OCI-LY1 (cell line): ENCODE measurements at regions not wholly inside any gene's neighbourhood (a gene's known extent, or its start where the extent isn't known, plus 50 kb on each side); places are given as distances from the start of the nearest gene placed in this dataset.

Source experiments
- H2AFZ ChIP-seq: fragments of 200-600 bp; sonication (generic), shearing (Covaris generic); 2 replicates; pipeline ENCODE4 v1.6.0; 2014; ENCODE audit warnings: antibody characterized with exemption, mild to moderate bottlenecking, low read length
- H3F3A ChIP-seq: fragments of 200-600 bp; sonication (generic), shearing (Covaris generic); 2 replicates; pipeline ENCODE4 v1.6.0; 2014; ENCODE audit warnings: mild to moderate bottlenecking, antibody characterized with exemption, low read length, moderate library complexity; ENCODE audit not compliant: insufficient read depth
- H3K27ac ChIP-seq: fragments of 200-600 bp; sonication (generic); 2 replicates; pipeline ENCODE4 v1.5.1; 2014; ENCODE audit warnings: low read length, mixed run types, mild to moderate bottlenecking, low read depth; ENCODE audit not compliant: poor library complexity, severe bottlenecking
- H3K27me3 ChIP-seq: fragments of 200-600 bp; sonication (generic); 2 replicates; pipeline ENCODE4 v1.6.0; 2014; ENCODE audit warnings: antibody characterized with exemption, mild to moderate bottlenecking, low read length, moderate library complexity; ENCODE audit not compliant: insufficient read depth
- H3K36me3 ChIP-seq: fragments of 200-600 bp; sonication (generic); 2 replicates; pipeline ENCODE4 v1.6.1; 2014; ENCODE audit warnings: mild to moderate bottlenecking, antibody characterized with exemption, low read length, moderate library complexity, mixed read lengths; ENCODE audit not compliant: insufficient read depth
- H3K4me1 ChIP-seq: fragments of 200-600 bp; sonication (generic); 2 replicates; pipeline ENCODE4 v1.5.1; 2014; ENCODE audit warnings: mild to moderate bottlenecking, low read length, moderate library complexity; ENCODE audit not compliant: insufficient read depth, severe bottlenecking
- H3K4me2 ChIP-seq: fragments of 200-600 bp; sonication (generic), shearing (Covaris generic); 2 replicates; pipeline ENCODE4 v1.6.1; 2014; ENCODE audit warnings: low read length
- H3K4me3 ChIP-seq: fragments of 200-600 bp; sonication (generic); 2 replicates; pipeline ENCODE4 v1.5.1; 2014; ENCODE audit warnings: low read length, low read depth, mild to moderate bottlenecking, mixed read lengths; ENCODE audit not compliant: poor library complexity, severe bottlenecking
- H3K79me2 ChIP-seq: fragments of 200-600 bp; shearing (Covaris generic); 2 replicates; pipeline ENCODE4 v1.6.1; 2016; ENCODE audit warnings: mixed run types, low read length, mixed read lengths; ENCODE audit not compliant: insufficient read depth
- H3K9ac ChIP-seq: fragments of 200-600 bp; sonication (generic), shearing (Covaris generic); 2 replicates; pipeline ENCODE4 v1.6.1; 2014; ENCODE audit warnings: mild to moderate bottlenecking, low read length, mixed read lengths
- H3K9me2 ChIP-seq: fragments of 200-600 bp; sonication (generic), shearing (Covaris generic); 2 replicates; pipeline ENCODE4 v1.6.1; 2014; ENCODE audit warnings: low read depth, mild to moderate bottlenecking, low read length, mixed read lengths
- H3K9me3 ChIP-seq: fragments of 200-600 bp; shearing (Covaris generic); 2 replicates; pipeline ENCODE4 v1.6.1; 2014; ENCODE audit warnings: low read length, mixed read lengths
- H4K20me1 ChIP-seq: fragments of 200-600 bp; sonication (generic), shearing (Covaris generic); 2 replicates; pipeline ENCODE4 v1.6.0; 2016; ENCODE audit warnings: mild to moderate bottlenecking, low read length; ENCODE audit not compliant: insufficient read depth
- CTCF ChIP-seq: fragments of 200-600 bp; sonication (generic), shearing (Covaris generic); IDR thresholded peaks from 2 replicates; pipeline ENCODE4 v1.5.1; 2017; ENCODE audit warnings: mild to moderate bottlenecking, antibody characterized with exemption, low read length, moderate library complexity, mixed read lengths
- EZH2 ChIP-seq: fragments of 200-600 bp; sonication (generic), shearing (Covaris generic); IDR thresholded peaks from 2 replicates; pipeline ENCODE4 v1.8.0; 2017; ENCODE audit warnings: borderline replicate concordance, mixed run types, mild to moderate bottlenecking, antibody characterized with exemption, low read length, moderate library complexity, mixed read lengths

- H3K9ac ChIP-seq = no peak overlapping the region
- H3K9me3 ChIP-seq = no peaks in the 10 kb centered on the region
- no peaks in the 10 kb centered on the region for H3K79me2 ChIP-seq
- no peaks in the 10 kb centered on the region for H3K9me2 ChIP-seq
- H3K27ac ChIP-seq = no peak overlapping the region
- 0 out of 2 replicates have a peak, but pooled peaks cover 3% of the 10 kb centered on the region for H3K27me3 ChIP-seq
- H3K4me1 ChIP-seq = no peaks in the 10 kb centered on the region
- TF ChIP-seq CTCF (no peak), EZH2 (no peak)
- no peak overlapping the region for H3K4me2 ChIP-seq
- no peaks in the 10 kb centered on the region for H3F3A ChIP-seq
- H3K4me3 ChIP-seq = no peak overlapping the region
- no peaks in the 10 kb centered on the region for H4K20me1 ChIP-seq
- H2AFZ ChIP-seq = no peak overlapping the region
- H3K36me3 ChIP-seq = no peaks in the 10 kb centered on the region
These were observed 202.3 kb upstream of the IRX1 start for GRCh38 chr5:3393122-3393919.

GRCh38 chr5:3392306-3392939, 203.2 kb upstream of the IRX1 start:
- Histone ChIP-seq H3K79me2 (no peaks in the 10 kb centered on the region), H3K9me3 (no peaks in the 10 kb centered on the region), H3K4me2 (no peak overlapping the region), H3K4me3 (no peak overlapping the region), H3K27me3 (0 out of 2 replicates have a peak, but pooled peaks cover 3% of the 10 kb centered on the region), H3K9ac (no peak overlapping the region), H3K36me3 (no peaks in the 10 kb centered on the region), H3K4me1 (no peaks in the 10 kb centered on the region), H2AFZ (no peak overlapping the region), H3F3A (no peaks in the 10 kb centered on the region), H3K9me2 (no peaks in the 10 kb centered on the region), H4K20me1 (no peaks in the 10 kb centered on the region), H3K27ac (no peak overlapping the region)
- TF ChIP-seq CTCF (no peak), EZH2 (no peak)

- Histone ChIP-seq H3K27ac (no peak overlapping the region), H4K20me1 (no peaks in the 10 kb centered on the region), H3K9ac (no peak overlapping the region), H2AFZ (no peak overlapping the region), H3K9me3 (no peaks in the 10 kb centered on the region), H3K9me2 (no peaks in the 10 kb centered on the region), H3K4me1 (no peaks in the 10 kb centered on the region), H3K4me3 (no peak overlapping the region), H3K27me3 (0 out of 2 replicates have a peak, but pooled peaks cover 3% of the 10 kb centered on the region), H3K4me2 (no peak overlapping the region), H3K79me2 (no peaks in the 10 kb centered on the region), H3F3A (no peaks in the 10 kb centered on the region), H3K36me3 (no peaks in the 10 kb centered on the region)
- TF ChIP-seq CTCF = no peak
These were observed 204.4 kb upstream of the IRX1 start for GRCh38 chr5:3391210-3391609.
